ENCODE measurements at regions not wholly inside any gene's neighbourhood (a gene's known extent, or its start where the extent isn't known, plus 50 kb on each side); places are given as distances from the start of the nearest gene placed in this dataset.

DNA sequence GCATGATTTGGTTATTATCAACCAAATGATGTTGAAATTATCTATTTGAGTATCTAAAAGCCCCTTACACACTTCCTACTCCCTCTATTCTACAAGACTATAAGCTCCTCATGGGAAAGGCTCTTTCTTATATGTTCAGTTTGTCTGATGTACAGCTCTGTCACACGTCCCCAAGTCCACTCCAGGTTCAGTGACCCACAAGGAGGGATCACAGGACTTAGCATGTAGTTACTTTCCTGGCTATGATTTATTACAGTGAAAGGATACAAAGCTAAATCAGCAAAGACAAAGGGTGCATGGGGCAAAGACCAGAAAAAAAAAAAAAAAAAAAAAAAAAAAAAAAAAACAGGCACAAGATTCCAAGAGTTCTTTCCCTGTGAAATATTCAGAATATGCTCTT is 125.6 kb upstream of the TMEM106B start:
- no peaks in the 10 kb centered on the region for H3K36me3 ChIP-seq (replicated peaks in 1 of 2; ENCODE audit: insufficient read depth in 1 of 2, low read depth in 2 of 2)
- no peaks in the 10 kb centered on the region for H3K27me3 ChIP-seq
- intact Hi-C loops (cut with DNase I) = no loop called here
- no peaks in the 10 kb centered on the region for H3K9me3 ChIP-seq
- no peak overlapping the region for H3K27ac ChIP-seq
- ATAC-seq (no peak), DNase-seq (no peak)
- no peaks in the 10 kb centered on the region for H3K4me1 ChIP-seq
- TF ChIP-seq POLR2A (IDR thresholded peaks at IDR 0.05) = no peak
- TF ChIP-seq, protein P1, sequence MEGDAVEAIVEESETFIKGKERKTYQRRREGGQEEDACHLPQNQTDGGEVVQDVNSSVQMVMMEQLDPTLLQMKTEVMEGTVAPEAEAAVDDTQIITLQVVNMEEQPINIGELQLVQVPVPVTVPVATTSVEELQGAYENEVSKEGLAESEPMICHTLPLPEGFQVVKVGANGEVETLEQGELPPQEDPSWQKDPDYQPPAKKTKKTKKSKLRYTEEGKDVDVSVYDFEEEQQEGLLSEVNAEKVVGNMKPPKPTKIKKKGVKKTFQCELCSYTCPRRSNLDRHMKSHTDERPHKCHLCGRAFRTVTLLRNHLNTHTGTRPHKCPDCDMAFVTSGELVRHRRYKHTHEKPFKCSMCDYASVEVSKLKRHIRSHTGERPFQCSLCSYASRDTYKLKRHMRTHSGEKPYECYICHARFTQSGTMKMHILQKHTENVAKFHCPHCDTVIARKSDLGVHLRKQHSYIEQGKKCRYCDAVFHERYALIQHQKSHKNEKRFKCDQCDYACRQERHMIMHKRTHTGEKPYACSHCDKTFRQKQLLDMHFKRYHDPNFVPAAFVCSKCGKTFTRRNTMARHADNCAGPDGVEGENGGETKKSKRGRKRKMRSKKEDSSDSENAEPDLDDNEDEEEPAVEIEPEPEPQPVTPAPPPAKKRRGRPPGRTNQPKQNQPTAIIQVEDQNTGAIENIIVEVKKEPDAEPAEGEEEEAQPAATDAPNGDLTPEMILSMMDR (IDR thresholded peaks at IDR 0.05) = no peak
- no peak overlapping the region for H3K4me3 ChIP-seq
- WGBS, 2 donors = 35 to 52% methylated on average over 1 of the region's 1 CpG

DNA sequence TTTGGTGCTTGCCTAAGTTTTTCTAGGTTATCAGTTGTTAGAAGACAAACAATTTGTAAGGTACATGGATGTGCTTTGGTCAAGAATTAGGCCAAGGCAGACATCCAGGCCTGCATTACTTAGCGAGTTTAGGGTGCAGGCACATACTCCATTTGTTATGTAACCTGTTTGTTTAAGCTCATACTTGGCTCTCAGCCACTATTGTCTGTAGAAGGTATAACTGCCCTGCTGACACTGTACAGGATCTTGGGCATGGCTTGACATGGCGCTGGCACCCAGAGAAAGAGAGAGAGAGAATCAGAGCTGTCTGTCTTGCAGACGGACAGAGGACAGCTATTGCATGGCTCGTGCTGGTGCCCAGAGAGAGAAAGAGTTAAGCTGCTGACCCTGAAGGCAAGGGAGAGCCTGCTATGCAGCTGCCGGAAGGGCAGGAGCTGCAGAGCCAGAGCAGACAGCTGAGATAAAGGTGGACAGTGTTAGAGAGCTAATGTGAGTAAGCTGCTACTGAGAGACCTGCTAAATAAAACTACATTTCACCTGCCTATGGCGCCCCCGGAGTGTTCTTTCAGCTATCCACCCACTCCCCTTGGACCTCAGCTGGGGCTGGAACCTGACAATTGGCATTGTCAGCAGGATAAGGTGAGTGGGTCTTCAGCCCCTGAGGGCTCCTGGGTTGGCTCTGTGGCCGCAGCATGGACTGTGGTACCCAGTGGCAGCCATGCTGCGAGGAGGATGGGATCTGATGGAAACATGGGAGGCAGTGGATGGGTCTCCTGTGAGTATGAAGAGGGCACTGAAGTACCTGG is 120.9 kb upstream of the TMEM106B start:
- no peak for TF ChIP-seq POLR2A (IDR thresholded peaks at IDR 0.05)
- TF ChIP-seq, protein P1 (IDR thresholded peaks at IDR 0.05) = no peak
- ATAC-seq (no peak), DNase-seq (no peak)
- H3K9me3 ChIP-seq = no peaks in the 10 kb centered on the region
- H3K4me1 ChIP-seq = no peaks in the 10 kb centered on the region
- no peaks in the 10 kb centered on the region for H3K36me3 ChIP-seq (replicated peaks in 1 of 2; ENCODE audit: insufficient read depth in 1 of 2, low read depth in 2 of 2)
- H3K27ac ChIP-seq = no peak overlapping the region
- intact Hi-C loops (cut with DNase I) = no loop called here
- no peak overlapping the region for H3K4me3 ChIP-seq
- WGBS, 2 donors = 71 to 73% methylated on average over 8 to 9 of the region's 9 CpGs
- no peaks in the 10 kb centered on the region for H3K27me3 ChIP-seq

DNA sequence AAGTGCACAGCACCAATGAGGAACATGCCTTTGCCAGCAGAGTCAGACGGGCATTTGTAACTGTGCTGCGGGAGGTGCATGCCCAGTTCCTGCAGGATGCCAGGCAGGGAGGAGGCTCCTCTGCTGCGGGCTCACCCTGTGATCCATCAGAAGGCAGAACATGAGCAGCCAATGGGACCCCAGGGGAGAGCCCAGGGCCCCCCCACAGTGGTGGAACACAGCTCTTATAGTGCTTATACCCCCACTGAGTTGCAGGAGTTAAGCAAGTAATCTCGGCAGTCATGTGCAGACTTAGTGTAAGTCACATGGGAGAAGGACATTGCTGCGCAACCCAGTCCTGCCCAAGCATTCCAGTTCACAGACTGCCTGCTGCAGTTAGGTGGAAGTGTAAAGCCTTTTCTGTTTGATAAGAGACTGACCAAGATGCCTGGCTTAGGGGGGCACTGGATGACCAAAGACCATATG is 120.3 kb upstream of the TMEM106B start:
- WGBS, 2 donors = 79 to 85% methylated on average over 4 to 5 of the region's 5 CpGs
- no peak for DNase-seq

DNA sequence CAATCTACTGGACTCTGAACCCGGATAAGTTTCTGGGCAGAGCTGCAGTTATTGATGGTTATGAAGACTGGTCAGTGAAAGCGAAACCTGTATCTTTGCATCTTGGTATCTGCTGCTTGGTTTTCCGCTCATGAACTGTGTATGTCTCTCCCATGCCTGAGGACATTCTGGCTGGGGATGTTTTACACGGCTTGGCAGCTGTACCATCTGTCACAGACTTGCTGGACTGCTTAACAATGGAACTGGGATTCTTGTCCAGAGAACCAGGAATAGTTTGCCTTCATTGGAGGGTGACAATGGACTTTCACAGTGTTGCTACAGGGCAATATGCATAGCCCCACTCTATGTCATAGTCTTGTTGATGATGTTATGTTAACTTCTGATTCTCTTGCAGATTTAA is 119.9 kb upstream of the TMEM106B start:
- TF ChIP-seq, protein P1 (IDR thresholded peaks at IDR 0.05) = no peak
- no peak for TF ChIP-seq POLR2A (IDR thresholded peaks at IDR 0.05)
- ATAC-seq (no peak), DNase-seq (no peak)
- no peaks in the 10 kb centered on the region for H3K4me1 ChIP-seq
- WGBS, 2 donors = 71 to 78% methylated on average over 4 of the region's 4 CpGs
- H3K4me3 ChIP-seq = no peak overlapping the region
- H3K9me3 ChIP-seq = no peaks in the 10 kb centered on the region
- H3K36me3 ChIP-seq (replicated peaks in 1 of 2; ENCODE audit: insufficient read depth in 1 of 2, low read depth in 2 of 2) = no peaks in the 10 kb centered on the region
- H3K27ac ChIP-seq = no peak overlapping the region
- intact Hi-C loops (cut with DNase I) = no loop called here
- no peaks in the 10 kb centered on the region for H3K27me3 ChIP-seq

More for the DNA sequence above, 120.3 kb upstream of the TMEM106B start:
- H3K4me3 ChIP-seq = no peak overlapping the region
- ATAC-seq = no peak
- H3K27ac ChIP-seq = no peak overlapping the region
- TF ChIP-seq, protein P1 (IDR thresholded peaks at IDR 0.05) = no peak
- no peak for TF ChIP-seq POLR2A (IDR thresholded peaks at IDR 0.05)
- intact Hi-C loops (cut with DNase I) = no loop called here
- H3K36me3 ChIP-seq (replicated peaks in 1 of 2; ENCODE audit: insufficient read depth in 1 of 2, low read depth in 2 of 2) = no peaks in the 10 kb centered on the region
- H3K9me3 ChIP-seq = no peaks in the 10 kb centered on the region
- H3K4me1 ChIP-seq = no peaks in the 10 kb centered on the region
- H3K27me3 ChIP-seq = no peaks in the 10 kb centered on the region
